OCI-LY3 (cell line): ENCODE measurements at regions not wholly inside any gene's neighbourhood (a gene's known extent, or its start where the extent isn't known, plus 50 kb on each side); places are given as distances from the start of the nearest gene placed in this dataset.
A peak's percentile ranks its signal among the peaks of the same experiment; 100 is the strongest.

ENCODE experiments used
- EZH2phosphoT487 ChIP-seq: fragments of 200-600 bp; shearing (Covaris generic); IDR thresholded peaks from 2 replicates; pipeline ENCODE4 v1.6.1; 2018; ENCODE audit warnings: antibody characterized with exemption, mixed run types, low read depth
- TF ChIP-seq, protein P1 (sequence below): fragments of 200-600, 300-600 bp; sonication (generic); IDR thresholded peaks from 2 replicates; pipeline ENCODE4 v1.5.1; 2014; ENCODE audit warnings: antibody characterized with exemption, low read length, low read depth

- TF ChIP-seq, protein P1, sequence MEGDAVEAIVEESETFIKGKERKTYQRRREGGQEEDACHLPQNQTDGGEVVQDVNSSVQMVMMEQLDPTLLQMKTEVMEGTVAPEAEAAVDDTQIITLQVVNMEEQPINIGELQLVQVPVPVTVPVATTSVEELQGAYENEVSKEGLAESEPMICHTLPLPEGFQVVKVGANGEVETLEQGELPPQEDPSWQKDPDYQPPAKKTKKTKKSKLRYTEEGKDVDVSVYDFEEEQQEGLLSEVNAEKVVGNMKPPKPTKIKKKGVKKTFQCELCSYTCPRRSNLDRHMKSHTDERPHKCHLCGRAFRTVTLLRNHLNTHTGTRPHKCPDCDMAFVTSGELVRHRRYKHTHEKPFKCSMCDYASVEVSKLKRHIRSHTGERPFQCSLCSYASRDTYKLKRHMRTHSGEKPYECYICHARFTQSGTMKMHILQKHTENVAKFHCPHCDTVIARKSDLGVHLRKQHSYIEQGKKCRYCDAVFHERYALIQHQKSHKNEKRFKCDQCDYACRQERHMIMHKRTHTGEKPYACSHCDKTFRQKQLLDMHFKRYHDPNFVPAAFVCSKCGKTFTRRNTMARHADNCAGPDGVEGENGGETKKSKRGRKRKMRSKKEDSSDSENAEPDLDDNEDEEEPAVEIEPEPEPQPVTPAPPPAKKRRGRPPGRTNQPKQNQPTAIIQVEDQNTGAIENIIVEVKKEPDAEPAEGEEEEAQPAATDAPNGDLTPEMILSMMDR = peak; percentile 74
- no peak for TF ChIP-seq EZH2phosphoT487
Observed at GRCh38 chr21:27802816-27803475, 836.1 kb upstream of the ADAMTS5 start.
